ENCODE measurements at regions not wholly inside any gene's neighbourhood (a gene's known extent, or its start where the extent isn't known, plus 50 kb on each side); places are given as distances from the start of the nearest gene placed in this dataset.

DNA sequence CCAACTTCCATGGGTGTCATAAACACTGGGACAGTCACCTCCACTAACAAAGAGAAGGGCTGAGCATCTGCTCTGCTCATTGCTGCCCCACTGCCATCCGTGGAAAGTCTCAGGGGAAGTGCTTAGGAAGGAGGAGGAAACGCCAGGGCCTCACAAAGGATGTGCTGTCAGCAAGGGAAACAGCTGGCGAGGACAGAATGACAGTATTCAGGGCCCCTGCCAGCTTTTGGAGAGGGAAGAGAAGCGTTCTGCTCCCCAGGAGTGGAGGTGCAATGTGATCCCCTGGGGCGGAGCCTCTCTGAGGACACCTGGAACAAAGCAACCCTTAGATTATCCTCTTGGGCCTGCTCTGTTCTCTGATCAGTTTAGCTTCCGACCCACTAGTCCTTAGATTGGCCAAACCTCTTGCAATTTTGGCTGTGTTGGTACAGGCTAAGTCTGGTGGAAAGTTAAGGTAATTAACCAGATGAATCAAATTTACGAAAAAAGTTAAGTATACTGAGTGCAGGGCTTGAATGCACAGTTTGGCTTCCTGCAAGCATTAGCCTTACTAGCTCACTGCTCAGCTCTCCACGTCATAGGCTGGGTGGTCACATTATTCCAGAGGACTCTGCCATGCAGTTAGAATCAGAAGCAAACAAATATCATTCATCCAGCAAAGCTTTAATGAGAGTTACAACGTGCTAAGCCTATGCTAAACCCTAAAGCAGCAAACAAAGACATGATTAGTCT is 170.2 kb upstream of the NFIA start:
- intact Hi-C loops (cut with micrococcal nuclease; ENCODE audit: unreplicated experiment), result no loop called here
- ChIA-PET POLR2A (interaction anchor here (0.6 kb wide), 1 partner anchor 166 kb away, joined by 3 read pairs; no protein-coding TSS in a partner anchor), CTCF (ENCODE audit: unreplicated experiment) (no interaction called here)
- H3K4me2 ChIP-seq (ENCODE audit: low read length), result no peak overlapping the region
- no peaks in the 10 kb centered on the region for H3K36me3 ChIP-seq (ENCODE audit: insufficient read depth, low read length)
- no peak overlapping the region for H3K4me3 ChIP-seq (ENCODE audit: low read depth, low read length, poor library complexity, severe bottlenecking)
- H3K27ac ChIP-seq (ENCODE audit: low read depth, low read length, poor library complexity, severe bottlenecking), result no peak overlapping the region
- BruUV-seq (replicated peaks), result no TSS peak
- no peaks in the 10 kb centered on the region for H3K79me2 ChIP-seq (ENCODE audit: insufficient read depth, low read depth, low read length)
- no peaks in the 10 kb centered on the region for H3K4me1 ChIP-seq (ENCODE audit: insufficient read depth, low read length, poor library complexity, severe bottlenecking)
- H3K9me2 ChIP-seq (ENCODE audit: insufficient read depth, low read length), result no peaks in the 10 kb centered on the region
- H2AFZ ChIP-seq (ENCODE audit: low read length), result no peak overlapping the region
- H3K9me3 ChIP-seq (ENCODE audit: low read length), result no peaks in the 10 kb centered on the region
- DNase-seq (ENCODE audit: low spot score), result no peak
- TF ChIP-seq EZH2phosphoT487 (IDR thresholded peaks at IDR 0.05; ENCODE audit: borderline replicate concordance, low read depth, low read length), result no peak
- TF ChIP-seq, protein P1, sequence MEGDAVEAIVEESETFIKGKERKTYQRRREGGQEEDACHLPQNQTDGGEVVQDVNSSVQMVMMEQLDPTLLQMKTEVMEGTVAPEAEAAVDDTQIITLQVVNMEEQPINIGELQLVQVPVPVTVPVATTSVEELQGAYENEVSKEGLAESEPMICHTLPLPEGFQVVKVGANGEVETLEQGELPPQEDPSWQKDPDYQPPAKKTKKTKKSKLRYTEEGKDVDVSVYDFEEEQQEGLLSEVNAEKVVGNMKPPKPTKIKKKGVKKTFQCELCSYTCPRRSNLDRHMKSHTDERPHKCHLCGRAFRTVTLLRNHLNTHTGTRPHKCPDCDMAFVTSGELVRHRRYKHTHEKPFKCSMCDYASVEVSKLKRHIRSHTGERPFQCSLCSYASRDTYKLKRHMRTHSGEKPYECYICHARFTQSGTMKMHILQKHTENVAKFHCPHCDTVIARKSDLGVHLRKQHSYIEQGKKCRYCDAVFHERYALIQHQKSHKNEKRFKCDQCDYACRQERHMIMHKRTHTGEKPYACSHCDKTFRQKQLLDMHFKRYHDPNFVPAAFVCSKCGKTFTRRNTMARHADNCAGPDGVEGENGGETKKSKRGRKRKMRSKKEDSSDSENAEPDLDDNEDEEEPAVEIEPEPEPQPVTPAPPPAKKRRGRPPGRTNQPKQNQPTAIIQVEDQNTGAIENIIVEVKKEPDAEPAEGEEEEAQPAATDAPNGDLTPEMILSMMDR (conservative IDR thresholded peaks at IDR 0.05; ENCODE audit: low read length), result no peak
- H4K20me1 ChIP-seq (ENCODE audit: insufficient read depth, low read length), result no peaks in the 10 kb centered on the region

DNA sequence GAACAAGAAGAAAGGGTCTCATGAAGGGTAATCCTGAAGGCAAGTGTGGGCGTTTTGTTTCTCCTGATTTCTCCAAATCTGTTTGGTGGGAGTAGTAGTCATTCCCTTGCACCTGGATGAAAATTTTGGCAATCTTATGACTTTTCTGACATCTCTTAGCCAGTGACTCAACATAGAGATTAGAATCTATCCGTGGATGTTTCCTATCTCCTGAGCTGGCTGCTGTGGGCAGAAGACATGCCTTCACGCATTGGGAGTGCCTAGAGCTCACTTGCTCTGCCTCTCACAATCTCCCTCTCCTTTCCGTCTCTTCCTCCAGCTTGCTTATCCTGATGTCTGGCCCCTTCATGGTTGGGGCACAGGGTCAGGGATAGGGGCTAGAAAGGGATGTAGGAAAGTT is 174.2 kb upstream of the NFIA start:
- Histone ChIP-seq H3K9me3 (ENCODE audit: low read length) (no peaks in the 10 kb centered on the region), H3K36me3 (ENCODE audit: insufficient read depth, low read length) (no peaks in the 10 kb centered on the region), H3K9me2 (ENCODE audit: insufficient read depth, low read length) (no peaks in the 10 kb centered on the region), H3K4me2 (ENCODE audit: low read length) (no peak overlapping the region), H3K4me1 (ENCODE audit: insufficient read depth, low read length, poor library complexity, severe bottlenecking) (no peaks in the 10 kb centered on the region), H3K79me2 (ENCODE audit: insufficient read depth, low read depth, low read length) (no peaks in the 10 kb centered on the region), H2AFZ (ENCODE audit: low read length) (no peak overlapping the region), H3K27ac (ENCODE audit: low read depth, low read length, poor library complexity, severe bottlenecking) (no peak overlapping the region), H3K4me3 (ENCODE audit: low read depth, low read length, poor library complexity, severe bottlenecking) (no peak overlapping the region), H4K20me1 (ENCODE audit: insufficient read depth, low read length) (no peaks in the 10 kb centered on the region)
- intact Hi-C loops (cut with micrococcal nuclease; ENCODE audit: unreplicated experiment), result no loop called here
- ChIA-PET POLR2A (no interaction called here), CTCF (ENCODE audit: unreplicated experiment) (no interaction called here)
- no peak for TF ChIP-seq EZH2phosphoT487 (IDR thresholded peaks at IDR 0.05; ENCODE audit: borderline replicate concordance, low read depth, low read length)
- TF ChIP-seq, protein P1 (conservative IDR thresholded peaks at IDR 0.05; ENCODE audit: low read length), result no peak
- DNase-seq (ENCODE audit: low spot score), result no peak
- BruUV-seq (replicated peaks), result no TSS peak

DNA sequence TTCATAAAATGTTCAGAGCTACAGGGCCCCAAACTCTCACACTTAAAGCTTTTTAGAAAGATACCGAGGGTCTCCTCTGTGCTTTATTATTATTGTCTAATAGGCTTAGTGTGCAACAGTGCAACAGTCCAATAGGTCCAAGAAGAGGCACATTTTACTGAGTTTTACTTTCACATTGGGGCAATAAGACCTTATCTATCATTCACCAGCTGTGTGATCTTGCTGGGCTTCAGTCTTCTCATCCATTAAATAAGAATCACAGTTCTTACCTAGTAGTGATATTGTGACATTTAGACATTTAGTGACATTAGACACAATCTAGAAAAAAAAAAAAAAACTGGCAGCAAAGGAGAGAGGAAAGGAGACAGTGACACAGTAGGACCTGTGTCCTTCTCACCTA is 175.8 kb upstream of the NFIA start:
- intact Hi-C loops (cut with micrococcal nuclease; ENCODE audit: unreplicated experiment), result no loop called here
- TF ChIP-seq, protein P1 (conservative IDR thresholded peaks at IDR 0.05; ENCODE audit: low read length), result no peak
- TF ChIP-seq EZH2phosphoT487 (IDR thresholded peaks at IDR 0.05; ENCODE audit: borderline replicate concordance, low read depth, low read length), result no peak
- Histone ChIP-seq H3K27ac (ENCODE audit: low read depth, low read length, poor library complexity, severe bottlenecking) (no peak overlapping the region), H3K79me2 (ENCODE audit: insufficient read depth, low read depth, low read length) (no peaks in the 10 kb centered on the region), H2AFZ (ENCODE audit: low read length) (no peak overlapping the region), H3K36me3 (ENCODE audit: insufficient read depth, low read length) (no peaks in the 10 kb centered on the region), H3K4me1 (ENCODE audit: insufficient read depth, low read length, poor library complexity, severe bottlenecking) (no peaks in the 10 kb centered on the region), H4K20me1 (ENCODE audit: insufficient read depth, low read length) (no peaks in the 10 kb centered on the region), H3K4me2 (ENCODE audit: low read length) (no peak overlapping the region), H3K9me2 (ENCODE audit: insufficient read depth, low read length) (no peaks in the 10 kb centered on the region), H3K9me3 (ENCODE audit: low read length) (no peaks in the 10 kb centered on the region), H3K4me3 (ENCODE audit: low read depth, low read length, poor library complexity, severe bottlenecking) (no peak overlapping the region)
- no peak for DNase-seq (ENCODE audit: low spot score)
- no TSS peak for BruUV-seq (replicated peaks)
- ChIA-PET POLR2A (interaction anchor here (0.7 kb wide), 2 partner anchors 26 to 72 kb away, joined by 3 to 6 read pairs; no protein-coding TSS in a partner anchor), CTCF (ENCODE audit: unreplicated experiment) (no interaction called here)

Data from OCI-LY7 (cell line).